Fibroblast of lung (primary cell): ENCODE measurements at regions not wholly inside any gene's neighbourhood (a gene's known extent, or its start where the extent isn't known, plus 50 kb on each side); places are given as distances from the start of the nearest gene placed in this dataset.

Experiments used
- CTCF ChIP-seq, 2 donors: IDR thresholded peaks in 1 of 2; conservative IDR thresholded peaks in 1 of 2; 1 replicate in 1 of 2; 2 replicates in 1 of 2; pipeline ENCODE4 v1.5.1; 2011 to 2012; ENCODE audit warnings: low read length in 2 of 2, control low read depth in 1 of 2, inconsistent platforms in 1 of 2, low read depth in 1 of 2, mild to moderate bottlenecking in 1 of 2
- EZH2 ChIP-seq: IDR thresholded peaks from 2 replicates; pipeline ENCODE4 v1.5.1; 2012; ENCODE audit warnings: low read length, control low read depth, mild to moderate bottlenecking; ENCODE audit errors: missing control alignments

GRCh38 chr2:18750672-18751554 lies 161.5 kb upstream of the NT5C1B start:
- TF ChIP-seq CTCF (conservative IDR thresholded peaks at IDR 0.05 in 1 of 2, IDR thresholded peaks at IDR 0.05 in 1 of 2; ENCODE audit: low read depth in 1 of 2, low read length in 2 of 2) (no peak), EZH2 (no peak)
